SK-N-SH treated with all-trans-retinoic acid at 6 μM for 48 hours (cell line): ENCODE measurements at regions not wholly inside any gene's neighbourhood (a gene's known extent, or its start where the extent isn't known, plus 50 kb on each side); places are given as distances from the start of the nearest gene placed in this dataset.

Experiments
- CSRNP3 ChIP-seq: fragments of 250-450 bp; sonication (Bioruptor Pico); IDR thresholded peaks from 2 replicates; pipeline ENCODE4 v1.5.1; 2021; ENCODE audit warnings: mild to moderate bottlenecking, moderate library complexity
- OSR1 ChIP-seq: fragments of 250-450 bp; sonication (Bioruptor Pico); IDR thresholded peaks from 2 replicates; pipeline ENCODE4 v1.8.0; 2022; ENCODE audit warnings: moderate library complexity, mild to moderate bottlenecking, inconsistent platforms
- RARB ChIP-seq: fragments of 250-450 bp; sonication (Bioruptor Pico); IDR thresholded peaks from 2 replicates; pipeline ENCODE4 v1.8.0; 2021; ENCODE audit warnings: mild to moderate bottlenecking, moderate library complexity
- SNAI2 ChIP-seq: fragments of 250-450 bp; sonication (Bioruptor Pico); IDR thresholded peaks from 2 replicates; pipeline ENCODE4 v1.5.0; 2020; ENCODE audit warnings: mild to moderate bottlenecking, moderate library complexity
- TOX ChIP-seq: fragments of 250-450 bp; sonication (Bioruptor Pico); IDR thresholded peaks from 2 replicates; pipeline ENCODE4 v1.8.0; 2021; ENCODE audit warnings: mild to moderate bottlenecking, moderate library complexity, borderline replicate concordance
- ZC3H10 ChIP-seq: fragments of 250-450 bp; sonication (Bioruptor Pico); IDR thresholded peaks from 2 replicates; pipeline ENCODE4 v1.5.1; 2021; ENCODE audit warnings: mild to moderate bottlenecking, moderate library complexity
- ZNF70 ChIP-seq: fragments of 450-650 bp; formaldehyde crosslinking; IDR thresholded peaks from 2 replicates; pipeline ENCODE4 v1.5.0; 2020; ENCODE audit warnings: mild to moderate bottlenecking, moderate library complexity

DNA sequence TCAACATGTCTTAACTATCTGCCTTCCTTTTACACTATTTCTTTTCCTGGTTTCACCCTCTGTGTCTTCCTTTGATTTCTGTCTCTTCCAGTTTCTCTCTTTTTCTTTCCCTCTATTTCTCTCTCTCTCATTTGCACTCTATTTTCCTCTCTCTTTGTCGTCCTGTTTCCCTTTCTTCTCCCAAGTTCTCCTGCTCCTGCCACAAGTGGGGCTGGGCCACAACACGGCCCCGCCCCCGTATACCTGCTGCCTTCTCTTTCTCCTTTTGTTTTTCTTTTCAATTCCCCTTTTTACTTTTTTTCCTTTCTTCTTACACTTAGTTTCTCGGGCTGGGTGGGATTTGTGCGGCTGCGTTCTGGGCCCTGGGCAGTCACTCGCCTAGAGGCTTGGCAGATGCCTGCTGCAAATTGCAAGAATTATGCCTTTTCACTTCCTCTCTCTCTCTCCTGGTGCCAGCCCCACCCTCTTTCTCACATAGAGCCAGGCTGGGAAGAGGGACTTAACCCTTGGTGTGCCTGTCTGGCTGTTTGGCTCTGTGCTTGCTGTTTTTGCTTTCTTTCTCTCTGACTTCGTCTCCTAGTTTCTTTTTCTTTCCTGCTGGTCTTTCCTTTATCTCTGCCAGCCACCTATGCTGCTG lies 2139.4 kb downstream of the TP53TG3F start:
- TF ChIP-seq CSRNP3 (CRISPR knock-in tag) (no peak), SNAI2 (no peak), TOX (CRISPR knock-in tag) (no peak), ZNF70 (CRISPR knock-in tag) (no peak), OSR1 (CRISPR knock-in tag) (no peak), ZC3H10 (CRISPR knock-in tag) (no peak), RARB (CRISPR knock-in tag) (no peak)
